AG04450 (cell line): ENCODE measurements at regions not wholly inside any gene's neighbourhood (a gene's known extent, or its start where the extent isn't known, plus 50 kb on each side); places are given as distances from the start of the nearest gene placed in this dataset.

Source experiments
- CTCF ChIA-PET: fragments of 300-600, 350-600 bp; formaldehyde crosslinking; extraction: SDS; loops from one replicate; lab custom pipeline; 2022; ENCODE audit warnings: antibody characterized with exemption, inconsistent platforms; lab: Charles Lee
- POLR2A ChIA-PET: fragments of 350-600 bp; formaldehyde crosslinking; extraction: SDS; loops from one replicate; lab custom pipeline; 2021; ENCODE audit warnings: antibody characterized with exemption, inconsistent platforms; lab: Yijun Ruan, JAX
- DNase-seq: peaks from one replicate; pipeline ENCODE4 v3.0.0-alpha.2; 2011; ENCODE audit warnings: low read depth, low spot score
- H3K27ac ChIP-seq: one replicate; pipeline ENCODE4 v1.5.1; 2012; ENCODE audit warnings: low read depth, low read length, control low read depth
- H3K27me3 ChIP-seq: one replicate; pipeline ENCODE4 v1.6.0; 2012; ENCODE audit warnings: low read length; ENCODE audit not compliant: control insufficient read depth, insufficient read depth
- H3K4me3 ChIP-seq: 2 replicates; pipeline ENCODE4 v1.5.1; 2011; ENCODE audit warnings: mild to moderate bottlenecking, low read depth, low read length, control low read depth
- H3K9me3 ChIP-seq: 2 replicates; pipeline ENCODE4 v1.5.1; 2012; ENCODE audit warnings: low read length; ENCODE audit not compliant: control insufficient read depth, insufficient read depth
- TF ChIP-seq, protein P1 (sequence below): IDR thresholded peaks from 2 replicates; pipeline ENCODE4 v1.5.1; 2011; ENCODE audit warnings: low read depth, low read length, control low read depth, inconsistent platforms

DNA sequence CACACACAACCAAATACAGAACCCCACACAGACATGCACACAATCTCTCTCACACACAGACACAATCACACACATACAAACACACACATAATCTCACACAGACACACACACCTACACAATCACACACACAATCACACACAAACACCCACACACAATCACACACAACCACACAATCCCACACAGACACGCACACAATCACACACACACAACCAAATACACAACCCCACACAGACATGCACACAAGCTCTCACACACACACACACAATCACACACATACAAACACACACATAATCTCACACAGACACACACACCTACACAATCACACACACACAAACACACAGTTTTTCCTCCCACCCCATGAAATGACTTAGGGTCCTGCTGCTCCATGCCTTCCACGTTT lies 160.4 kb upstream of the PFKP start:
- H3K27me3 ChIP-seq, result peaks cover 3% of the 10 kb centered on the region
- TF ChIP-seq, protein P1, sequence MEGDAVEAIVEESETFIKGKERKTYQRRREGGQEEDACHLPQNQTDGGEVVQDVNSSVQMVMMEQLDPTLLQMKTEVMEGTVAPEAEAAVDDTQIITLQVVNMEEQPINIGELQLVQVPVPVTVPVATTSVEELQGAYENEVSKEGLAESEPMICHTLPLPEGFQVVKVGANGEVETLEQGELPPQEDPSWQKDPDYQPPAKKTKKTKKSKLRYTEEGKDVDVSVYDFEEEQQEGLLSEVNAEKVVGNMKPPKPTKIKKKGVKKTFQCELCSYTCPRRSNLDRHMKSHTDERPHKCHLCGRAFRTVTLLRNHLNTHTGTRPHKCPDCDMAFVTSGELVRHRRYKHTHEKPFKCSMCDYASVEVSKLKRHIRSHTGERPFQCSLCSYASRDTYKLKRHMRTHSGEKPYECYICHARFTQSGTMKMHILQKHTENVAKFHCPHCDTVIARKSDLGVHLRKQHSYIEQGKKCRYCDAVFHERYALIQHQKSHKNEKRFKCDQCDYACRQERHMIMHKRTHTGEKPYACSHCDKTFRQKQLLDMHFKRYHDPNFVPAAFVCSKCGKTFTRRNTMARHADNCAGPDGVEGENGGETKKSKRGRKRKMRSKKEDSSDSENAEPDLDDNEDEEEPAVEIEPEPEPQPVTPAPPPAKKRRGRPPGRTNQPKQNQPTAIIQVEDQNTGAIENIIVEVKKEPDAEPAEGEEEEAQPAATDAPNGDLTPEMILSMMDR, result no peak
- CTCF ChIA-PET, result no interaction called here
- no peak overlapping the region for H3K27ac ChIP-seq
- H3K9me3 ChIP-seq, result no peaks in the 10 kb centered on the region
- POLR2A ChIA-PET, result no interaction called here
- DNase-seq, result no peak
- H3K4me3 ChIP-seq, result no peak overlapping the region

DNA sequence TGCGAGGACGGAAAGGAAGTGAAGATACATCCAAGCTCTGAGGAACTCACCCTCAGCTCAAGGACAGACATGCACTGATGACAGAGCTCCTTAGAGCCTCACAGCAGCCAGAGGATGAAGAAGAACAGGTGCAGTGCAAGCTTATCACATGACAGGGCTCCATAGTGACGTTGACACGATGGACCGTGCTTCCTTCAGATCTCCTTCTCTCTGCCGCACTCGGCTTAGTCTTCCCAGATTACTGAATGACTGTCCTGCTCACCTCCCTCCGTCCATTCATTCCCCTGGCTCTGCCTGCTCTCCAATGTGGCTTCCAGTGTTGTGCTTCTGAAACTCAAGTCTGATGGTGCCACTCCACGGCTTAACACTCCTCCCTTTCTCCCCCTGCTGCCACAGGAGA lies 161.5 kb upstream of the PFKP start:
- no peak overlapping the region for H3K4me3 ChIP-seq
- POLR2A ChIA-PET, result no interaction called here
- no peak overlapping the region for H3K27ac ChIP-seq
- CTCF ChIA-PET, result no interaction called here
- H3K9me3 ChIP-seq, result no peaks in the 10 kb centered on the region
- peaks cover 3% of the 10 kb centered on the region for H3K27me3 ChIP-seq
- TF ChIP-seq, protein P1, result no peak
- no peak for DNase-seq

DNA sequence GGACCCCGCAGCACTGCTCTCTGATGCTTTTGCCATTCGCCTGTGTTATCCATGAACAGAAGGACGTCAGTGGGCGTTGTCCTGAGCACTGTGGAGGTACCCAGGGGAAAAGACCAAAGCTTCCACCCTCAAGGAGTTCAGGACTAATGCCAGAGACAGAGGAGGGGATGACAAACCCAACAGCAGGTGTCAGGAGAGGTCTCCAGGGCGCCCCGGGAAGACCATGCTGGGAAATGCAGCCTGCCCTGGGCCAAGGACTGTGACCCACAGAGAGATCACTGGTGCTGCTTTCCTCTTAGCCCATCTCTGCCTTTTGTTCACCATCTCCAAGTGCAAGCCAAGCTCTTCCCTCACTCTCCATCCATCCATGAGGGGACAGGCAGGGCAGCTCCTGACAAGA lies 166.8 kb upstream of the PFKP start:
- H3K27me3 ChIP-seq, result peaks cover 3% of the 10 kb centered on the region
- no peak for DNase-seq
- H3K4me3 ChIP-seq, result no peak overlapping the region
- CTCF ChIA-PET, result no interaction called here
- TF ChIP-seq, protein P1, result no peak
- H3K9me3 ChIP-seq, result no peaks in the 10 kb centered on the region
- no peak overlapping the region for H3K27ac ChIP-seq
- POLR2A ChIA-PET, result no interaction called here

DNA sequence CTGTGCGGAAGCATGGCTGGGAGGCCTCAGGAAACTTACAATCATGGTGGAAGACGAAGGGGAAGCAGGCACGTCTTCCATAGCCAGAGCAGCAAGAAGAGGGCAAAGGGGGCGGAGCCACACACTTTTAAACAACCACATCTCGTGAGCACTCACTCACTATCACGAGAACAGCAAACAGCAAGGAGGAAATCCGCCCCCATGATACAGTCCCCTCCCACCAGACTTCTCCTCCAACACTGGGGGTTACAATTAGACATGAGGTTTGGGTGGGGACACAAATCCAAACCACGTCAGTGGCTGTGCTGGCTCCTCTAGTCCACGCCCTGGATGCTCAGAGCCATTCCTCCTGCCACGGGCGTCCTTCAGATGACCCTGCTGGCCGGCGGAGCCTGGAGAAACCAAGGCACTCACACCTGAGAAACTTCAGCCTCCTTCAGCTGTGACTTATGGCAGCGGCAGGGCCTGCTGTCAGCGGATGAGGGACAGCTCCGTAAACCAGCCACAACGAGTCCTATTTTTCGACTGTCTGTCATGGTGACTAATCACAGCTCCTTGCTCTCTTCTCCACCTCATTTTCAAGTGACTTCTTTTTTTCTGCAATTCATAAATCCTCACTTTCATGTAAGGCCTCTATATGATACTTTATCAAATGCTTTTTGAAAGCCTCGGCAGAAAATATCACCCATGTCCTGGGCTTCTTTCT lies 167.9 kb upstream of the PFKP start:
- no peak for DNase-seq
- H3K27me3 ChIP-seq, result peaks cover 3% of the 10 kb centered on the region
- H3K4me3 ChIP-seq, result no peak overlapping the region
- H3K27ac ChIP-seq, result no peak overlapping the region
- TF ChIP-seq, protein P1, result no peak
- CTCF ChIA-PET, result interaction anchor here (0.6 kb wide), 1 partner anchor 79 kb away, joined by 3 read pairs; no protein-coding TSS in a partner anchor
- POLR2A ChIA-PET, result no interaction called here
- no peaks in the 10 kb centered on the region for H3K9me3 ChIP-seq

DNA sequence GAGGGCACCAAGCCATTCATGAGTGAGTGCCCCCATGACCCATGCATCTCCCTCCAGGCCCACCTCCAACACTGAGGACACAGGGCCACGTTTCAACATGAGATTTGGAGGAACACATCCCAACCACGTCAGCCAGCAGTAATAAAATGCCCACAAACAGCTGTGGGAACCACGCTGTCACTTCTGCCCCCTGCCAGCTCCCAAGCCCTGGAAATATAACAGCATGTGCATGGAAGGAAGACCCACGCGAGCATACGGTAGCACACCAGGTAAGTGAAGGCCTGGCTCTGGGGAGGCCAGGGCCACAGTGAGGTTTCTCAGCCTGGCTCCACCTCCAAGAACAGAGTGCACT lies 168.9 kb upstream of the PFKP start:
- TF ChIP-seq, protein P1, result no peak
- POLR2A ChIA-PET, result no interaction called here
- Histone ChIP-seq H3K9me3 (no peaks in the 10 kb centered on the region), H3K4me3 (no peak overlapping the region), H3K27me3 (peaks cover 3% of the 10 kb centered on the region), H3K27ac (no peak overlapping the region)
- no peak for DNase-seq
- CTCF ChIA-PET, result no interaction called here
